HFF-Myc (cell line): ENCODE measurements at regions not wholly inside any gene's neighbourhood (a gene's known extent, or its start where the extent isn't known, plus 50 kb on each side); places are given as distances from the start of the nearest gene placed in this dataset.

Experiments
- DNase-seq: peaks from one replicate; pipeline ENCODE4 v3.0.0-alpha.2; 2011; ENCODE audit warnings: low read depth; ENCODE audit errors: extremely low read depth
- H3K4me3 ChIP-seq: replicated peaks from 2 replicates; pipeline ENCODE4 v1.5.1; 2011; ENCODE audit warnings: low read depth, mild to moderate bottlenecking, control low read depth, low read length
- TF ChIP-seq, protein P1 (sequence below): IDR thresholded peaks from 2 replicates; pipeline ENCODE4 v1.5.1; 2012; ENCODE audit warnings: mild to moderate bottlenecking, low read depth, low read length, control low read depth; ENCODE audit errors: missing control alignments

DNA sequence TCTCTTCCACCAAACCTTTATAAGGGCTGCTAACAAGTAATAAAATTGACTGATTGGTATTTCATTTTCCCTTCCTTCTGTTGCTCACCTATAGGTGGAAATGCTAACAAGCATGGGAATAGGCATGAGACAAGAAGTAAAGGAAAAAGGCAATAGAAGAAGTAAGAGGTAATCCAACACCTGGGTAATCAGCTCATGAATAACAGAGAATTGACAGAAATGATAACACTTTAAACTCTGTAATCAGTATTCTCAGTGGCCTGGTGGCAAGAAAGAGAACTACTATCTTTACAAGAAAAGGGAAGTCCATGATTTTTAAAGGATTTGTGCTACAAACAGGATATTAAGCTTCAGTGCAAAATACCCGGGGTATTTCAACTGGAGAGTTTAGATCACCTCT, 737.8 kb downstream of the RERGL start:
- no peak for DNase-seq
- TF ChIP-seq, protein P1, sequence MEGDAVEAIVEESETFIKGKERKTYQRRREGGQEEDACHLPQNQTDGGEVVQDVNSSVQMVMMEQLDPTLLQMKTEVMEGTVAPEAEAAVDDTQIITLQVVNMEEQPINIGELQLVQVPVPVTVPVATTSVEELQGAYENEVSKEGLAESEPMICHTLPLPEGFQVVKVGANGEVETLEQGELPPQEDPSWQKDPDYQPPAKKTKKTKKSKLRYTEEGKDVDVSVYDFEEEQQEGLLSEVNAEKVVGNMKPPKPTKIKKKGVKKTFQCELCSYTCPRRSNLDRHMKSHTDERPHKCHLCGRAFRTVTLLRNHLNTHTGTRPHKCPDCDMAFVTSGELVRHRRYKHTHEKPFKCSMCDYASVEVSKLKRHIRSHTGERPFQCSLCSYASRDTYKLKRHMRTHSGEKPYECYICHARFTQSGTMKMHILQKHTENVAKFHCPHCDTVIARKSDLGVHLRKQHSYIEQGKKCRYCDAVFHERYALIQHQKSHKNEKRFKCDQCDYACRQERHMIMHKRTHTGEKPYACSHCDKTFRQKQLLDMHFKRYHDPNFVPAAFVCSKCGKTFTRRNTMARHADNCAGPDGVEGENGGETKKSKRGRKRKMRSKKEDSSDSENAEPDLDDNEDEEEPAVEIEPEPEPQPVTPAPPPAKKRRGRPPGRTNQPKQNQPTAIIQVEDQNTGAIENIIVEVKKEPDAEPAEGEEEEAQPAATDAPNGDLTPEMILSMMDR, result no peak
- no peak overlapping the region for H3K4me3 ChIP-seq

DNA sequence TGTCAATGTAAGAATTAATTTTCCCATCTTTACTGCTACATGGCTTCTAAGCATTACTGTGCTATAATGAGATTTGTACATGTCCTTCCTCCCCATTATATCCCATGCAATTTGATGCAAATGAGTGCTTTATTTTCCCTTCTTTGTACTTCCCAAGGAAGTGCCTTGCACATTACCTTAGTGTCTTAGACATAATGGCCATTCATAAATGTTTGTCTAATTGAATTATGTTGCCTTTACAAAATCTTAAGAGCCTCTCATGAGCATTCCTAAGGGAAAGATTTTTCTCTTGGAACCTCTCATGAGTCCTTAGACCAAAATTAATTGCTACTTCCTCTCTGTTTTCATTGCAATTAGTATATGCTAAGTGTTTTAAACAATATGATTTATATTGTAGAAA, 741.7 kb downstream of the RERGL start:
- H3K4me3 ChIP-seq, result no peak overlapping the region
- TF ChIP-seq, protein P1, result no peak
- no peak for DNase-seq

DNA sequence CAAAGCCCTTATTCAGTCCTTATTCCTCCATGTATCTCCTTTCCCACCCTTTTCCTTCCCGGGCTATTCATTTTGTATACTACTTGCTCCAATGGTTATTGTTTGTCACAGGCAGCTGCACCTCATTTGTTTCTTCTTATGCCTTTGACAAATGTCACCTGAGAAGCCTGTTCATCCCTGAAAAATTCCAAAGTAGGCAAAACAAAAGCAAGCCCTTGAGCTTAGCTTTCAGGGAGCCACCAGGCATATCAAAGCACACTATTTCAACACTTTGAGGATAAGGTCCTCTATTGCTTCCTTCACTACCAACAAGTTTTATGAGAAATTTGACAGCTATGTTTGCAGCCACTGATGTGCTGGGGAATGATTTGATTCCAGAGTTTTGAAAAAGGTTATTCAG, 738.7 kb upstream of the LMO3 start:
- H3K4me3 ChIP-seq, result no peak overlapping the region
- TF ChIP-seq, protein P1, result no peak
- DNase-seq, result no peak

DNA sequence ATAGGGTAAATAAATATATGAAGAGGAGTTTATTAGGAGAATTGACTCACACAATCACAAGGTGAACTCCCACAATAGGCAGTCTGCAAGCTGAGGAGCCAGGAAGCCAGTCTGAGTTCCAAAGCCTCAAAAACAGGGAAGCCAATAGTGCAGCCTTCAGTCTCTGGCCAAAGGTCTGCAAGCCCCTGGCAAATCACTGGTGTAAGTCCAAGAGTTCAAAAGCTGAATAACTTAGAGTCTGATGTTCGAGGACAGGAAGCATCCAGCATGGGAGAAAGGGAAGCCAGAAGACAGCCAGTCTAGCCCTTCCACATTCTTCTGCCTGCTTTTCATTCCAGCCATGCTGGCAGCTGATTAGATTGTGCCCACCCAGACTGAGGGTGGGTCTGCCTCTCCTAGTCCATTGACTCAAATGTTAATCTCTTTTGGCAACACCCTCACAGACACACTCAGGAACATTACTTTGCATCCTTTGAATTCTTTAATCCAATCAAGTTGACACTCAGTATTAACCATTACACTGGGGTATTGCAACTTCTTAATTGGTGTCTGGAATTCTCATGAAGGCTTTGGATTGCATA, 736.5 kb upstream of the LMO3 start:
- TF ChIP-seq, protein P1, result no peak
- no peak overlapping the region for H3K4me3 ChIP-seq
- no peak for DNase-seq

DNA sequence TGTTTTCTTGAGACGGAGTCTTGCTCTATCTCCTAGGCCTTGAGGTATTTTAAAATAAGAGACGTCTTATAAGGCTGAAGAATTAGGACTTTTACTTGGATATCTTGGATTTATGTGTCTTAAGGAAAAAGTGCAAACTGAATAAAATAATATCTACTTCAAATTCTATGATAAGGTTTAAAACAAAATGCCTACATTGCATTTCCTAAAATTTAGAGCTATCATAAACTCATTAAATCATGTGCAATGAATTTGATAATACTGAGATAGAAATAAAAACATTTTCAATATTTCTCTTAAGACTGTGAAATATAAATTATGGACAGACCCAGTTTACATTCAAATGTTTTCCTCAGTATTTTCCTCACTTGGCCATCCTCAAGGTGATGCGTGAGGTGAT, 729.5 kb upstream of the LMO3 start:
- DNase-seq, result no peak
- TF ChIP-seq, protein P1, result no peak
- no peak overlapping the region for H3K4me3 ChIP-seq

DNA sequence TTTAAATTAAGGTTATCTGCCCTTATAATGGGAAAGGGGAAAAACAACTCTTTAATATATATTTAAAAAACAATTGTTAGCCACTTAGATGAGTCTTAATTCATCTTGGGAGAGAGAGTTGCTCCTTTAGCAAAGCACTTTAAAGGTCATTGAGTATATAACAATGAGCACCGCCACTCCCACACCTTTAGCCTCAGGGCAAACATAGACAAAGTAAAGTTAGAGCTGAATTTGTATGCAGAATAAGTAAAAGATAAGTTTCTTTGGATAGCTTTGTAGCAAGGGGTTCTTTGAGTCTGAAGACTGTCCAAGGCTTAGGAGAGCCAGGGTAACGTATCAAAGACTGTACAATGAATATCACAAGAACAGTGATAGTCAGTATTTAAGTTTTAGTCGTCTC, 728.8 kb upstream of the LMO3 start:
- no peak for DNase-seq
- no peak overlapping the region for H3K4me3 ChIP-seq
- TF ChIP-seq, protein P1, result no peak

DNA sequence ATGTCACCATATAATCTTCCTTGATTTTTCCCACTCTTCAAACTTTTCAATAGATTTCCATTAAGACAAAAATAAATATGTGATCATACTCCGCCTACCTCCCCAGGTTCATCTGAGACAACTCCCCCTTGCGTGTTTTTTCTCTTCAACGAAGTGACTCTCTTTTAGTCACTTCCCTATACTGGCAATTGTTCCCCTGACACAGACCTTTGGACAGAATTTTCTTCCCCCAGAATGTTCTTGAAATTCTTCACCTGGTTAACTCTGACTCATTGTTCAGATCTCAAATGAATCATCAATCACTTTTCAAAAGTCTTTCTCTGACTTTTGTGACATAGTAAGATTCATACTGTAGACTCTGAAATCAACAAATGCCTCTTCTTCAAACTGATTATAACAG, 727.3 kb upstream of the LMO3 start:
- no peak overlapping the region for H3K4me3 ChIP-seq
- DNase-seq, result no peak
- TF ChIP-seq, protein P1, result no peak
